ENCODE measurements at regions not wholly inside any gene's neighbourhood (a gene's known extent, or its start where the extent isn't known, plus 50 kb on each side); places are given as distances from the start of the nearest gene placed in this dataset.

DNA sequence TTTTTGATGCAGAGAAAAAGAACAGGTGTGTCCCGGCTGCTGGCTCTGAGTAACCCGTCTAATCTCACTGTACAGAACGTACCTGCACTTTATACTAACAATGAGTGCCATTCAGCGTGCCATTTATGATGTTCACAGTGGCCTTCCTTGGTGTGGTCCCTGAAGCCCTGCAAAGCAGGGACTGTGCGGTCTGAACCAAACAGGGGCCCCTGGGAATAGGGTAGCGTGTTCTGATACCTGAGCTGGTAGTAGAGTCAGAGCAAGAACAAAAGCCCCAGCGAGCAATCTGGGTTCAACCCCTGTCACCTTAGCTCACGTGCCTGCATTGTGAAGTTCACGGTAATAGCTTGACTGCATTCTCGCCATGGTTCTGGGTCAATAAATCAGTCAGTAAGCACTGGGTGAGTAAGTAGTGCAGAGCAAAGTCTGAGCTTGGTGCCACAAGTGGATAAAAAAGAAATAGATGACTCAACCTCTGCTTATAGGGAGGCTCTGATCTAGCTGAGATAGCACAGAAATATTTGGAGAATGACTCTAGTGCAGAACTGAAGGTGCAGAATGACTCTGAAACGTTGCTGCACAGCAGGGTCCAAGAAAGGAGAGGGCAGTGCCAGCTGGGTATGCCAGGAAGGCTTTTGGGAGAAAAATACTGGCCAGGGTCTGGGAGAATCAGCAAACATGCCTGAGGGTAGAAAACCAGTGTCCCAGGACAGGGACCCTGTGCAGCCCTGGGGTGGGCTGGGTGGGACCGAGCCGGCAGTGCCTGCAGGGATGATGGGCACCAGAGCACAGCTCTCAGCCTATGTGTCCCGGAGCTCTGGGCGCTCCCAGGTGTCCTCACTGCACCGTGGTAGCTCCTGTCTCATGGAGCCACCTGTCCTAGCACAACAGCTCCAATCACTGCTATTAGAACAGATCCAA, 125.9 kb downstream of the RHOU start:
- ATAC-seq (ENCODE audit: insufficient number of reproducible peaks, low FRiP score, low read depth) = peak; percentile 75

GRCh38 chr1:228861832-228862180, 126.5 kb downstream of the RHOU start:
- DNase-seq (ENCODE audit: low spot score) = no peak
- Histone ChIP-seq H3K4me3 (no peak overlapping the region), H3K4me1 (ENCODE audit: control insufficient read depth in 1 of 2, low read depth in 2 of 2) (peaks cover 7 to 30% of the 10 kb centered on the region in 2 donors), H3K36me3 (no peaks in the 10 kb centered on the region), H3K27ac (no peak overlapping the region), H3K27me3 (replicated peaks; ENCODE audit: insufficient read depth) (no peaks in the 10 kb centered on the region), H3K9me3 (no peaks in the 10 kb centered on the region)
- no peak for ATAC-seq (ENCODE audit: insufficient number of reproducible peaks, low FRiP score, low read depth)
- TF ChIP-seq, protein P1, sequence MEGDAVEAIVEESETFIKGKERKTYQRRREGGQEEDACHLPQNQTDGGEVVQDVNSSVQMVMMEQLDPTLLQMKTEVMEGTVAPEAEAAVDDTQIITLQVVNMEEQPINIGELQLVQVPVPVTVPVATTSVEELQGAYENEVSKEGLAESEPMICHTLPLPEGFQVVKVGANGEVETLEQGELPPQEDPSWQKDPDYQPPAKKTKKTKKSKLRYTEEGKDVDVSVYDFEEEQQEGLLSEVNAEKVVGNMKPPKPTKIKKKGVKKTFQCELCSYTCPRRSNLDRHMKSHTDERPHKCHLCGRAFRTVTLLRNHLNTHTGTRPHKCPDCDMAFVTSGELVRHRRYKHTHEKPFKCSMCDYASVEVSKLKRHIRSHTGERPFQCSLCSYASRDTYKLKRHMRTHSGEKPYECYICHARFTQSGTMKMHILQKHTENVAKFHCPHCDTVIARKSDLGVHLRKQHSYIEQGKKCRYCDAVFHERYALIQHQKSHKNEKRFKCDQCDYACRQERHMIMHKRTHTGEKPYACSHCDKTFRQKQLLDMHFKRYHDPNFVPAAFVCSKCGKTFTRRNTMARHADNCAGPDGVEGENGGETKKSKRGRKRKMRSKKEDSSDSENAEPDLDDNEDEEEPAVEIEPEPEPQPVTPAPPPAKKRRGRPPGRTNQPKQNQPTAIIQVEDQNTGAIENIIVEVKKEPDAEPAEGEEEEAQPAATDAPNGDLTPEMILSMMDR (IDR thresholded peaks at IDR 0.05) = no peak

More for the DNA sequence above, 125.9 kb downstream of the RHOU start:
- TF ChIP-seq, protein P1 (IDR thresholded peaks at IDR 0.05) = no peak
- no peak overlapping the region for H3K4me3 ChIP-seq
- H3K27me3 ChIP-seq (replicated peaks; ENCODE audit: insufficient read depth) = no peaks in the 10 kb centered on the region
- H3K4me1 ChIP-seq (ENCODE audit: control insufficient read depth in 1 of 2, low read depth in 2 of 2) = peaks cover 7 to 30% of the 10 kb centered on the region in 2 donors
- H3K27ac ChIP-seq = no peak overlapping the region
- no peaks in the 10 kb centered on the region for H3K9me3 ChIP-seq
- H3K36me3 ChIP-seq = no peaks in the 10 kb centered on the region
- DNase-seq (ENCODE audit: low spot score) = no peak

DNA sequence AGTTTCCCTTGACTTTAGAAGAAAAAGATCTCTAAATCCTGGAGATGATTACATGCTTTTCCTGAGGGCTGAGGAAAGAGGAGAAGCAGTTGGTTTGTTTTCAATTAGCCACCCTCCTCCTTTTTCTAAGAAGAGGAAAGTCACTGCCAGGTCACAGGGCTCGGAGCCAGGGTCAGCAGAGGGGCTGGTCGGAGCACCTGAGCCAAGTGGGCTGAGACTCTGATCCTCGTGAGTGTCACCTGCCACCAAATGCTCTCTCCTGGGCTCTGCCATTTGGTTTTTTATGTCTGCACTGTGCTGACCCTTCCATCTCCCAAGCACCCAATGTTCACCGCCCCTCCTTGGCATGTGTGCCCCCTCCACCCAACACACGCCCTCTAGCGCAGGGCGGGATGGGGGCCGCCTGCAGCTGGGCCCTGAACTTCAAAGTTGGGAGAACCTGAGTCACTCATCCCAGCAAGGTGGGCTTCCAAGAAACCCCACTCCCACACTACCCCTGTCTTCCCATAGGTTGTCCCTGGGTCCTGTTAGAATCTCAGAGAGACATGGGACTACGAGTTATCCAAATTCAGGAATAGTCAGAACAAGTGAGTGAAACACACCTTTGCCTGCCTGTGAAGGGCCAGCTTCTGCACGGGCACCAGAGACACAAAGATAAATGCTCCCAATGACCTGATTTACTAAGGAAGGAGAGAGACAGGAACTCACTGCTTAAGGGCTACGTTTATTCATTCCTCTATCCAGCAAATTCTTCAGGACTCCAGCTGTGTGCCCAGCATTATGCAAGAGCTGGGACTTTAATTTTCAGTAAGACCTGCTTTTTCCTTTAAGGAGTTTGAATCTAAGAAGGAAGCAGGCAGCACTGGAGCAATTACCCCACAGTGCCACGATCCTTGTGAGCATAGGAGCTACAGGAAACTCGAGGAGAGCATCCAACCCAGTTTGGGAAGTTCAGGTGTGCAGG, 127.5 kb downstream of the RHOU start:
- H3K27ac ChIP-seq = no peak overlapping the region
- H3K4me3 ChIP-seq = no peak overlapping the region
- TF ChIP-seq, protein P1 (IDR thresholded peaks at IDR 0.05) = no peak

DNA sequence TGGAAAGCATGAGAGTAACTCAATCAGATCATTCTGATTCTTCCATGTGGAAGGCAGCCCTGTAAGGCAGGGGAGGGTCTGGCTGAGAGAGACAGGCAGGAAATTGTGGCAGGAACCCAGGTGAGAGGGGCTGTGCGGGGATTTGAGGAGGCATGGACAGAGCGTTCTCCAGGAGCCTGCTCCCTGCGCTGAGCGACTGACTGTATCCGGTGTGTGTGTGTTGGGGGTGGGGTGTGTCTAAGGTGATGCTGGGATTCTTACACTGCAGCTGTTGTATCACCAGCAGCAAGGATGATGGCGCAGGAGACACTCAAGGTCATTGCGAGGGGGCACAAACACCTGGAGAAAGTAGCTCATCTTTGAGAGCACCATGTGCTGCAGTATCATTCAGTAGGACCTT, 128.5 kb downstream of the RHOU start:
- no peak overlapping the region for H3K27ac ChIP-seq
- H3K36me3 ChIP-seq = no peaks in the 10 kb centered on the region
- no peak overlapping the region for H3K4me3 ChIP-seq
- no peak for DNase-seq (ENCODE audit: low spot score)
- TF ChIP-seq, protein P1 (IDR thresholded peaks at IDR 0.05) = no peak
- H3K9me3 ChIP-seq = no peaks in the 10 kb centered on the region
- no peaks in the 10 kb centered on the region for H3K27me3 ChIP-seq (replicated peaks; ENCODE audit: insufficient read depth)
- peaks cover 7 to 30% of the 10 kb centered on the region in 2 donors for H3K4me1 ChIP-seq (ENCODE audit: control insufficient read depth in 1 of 2, low read depth in 2 of 2)
- no peak for ATAC-seq (ENCODE audit: insufficient number of reproducible peaks, low FRiP score, low read depth)

More for the DNA sequence above, 127.5 kb downstream of the RHOU start:
- Histone ChIP-seq H3K36me3 (no peaks in the 10 kb centered on the region), H3K9me3 (no peaks in the 10 kb centered on the region), H3K4me1 (ENCODE audit: control insufficient read depth in 1 of 2, low read depth in 2 of 2) (peaks cover 7 to 30% of the 10 kb centered on the region in 2 donors), H3K27me3 (replicated peaks; ENCODE audit: insufficient read depth) (no peaks in the 10 kb centered on the region)
- ATAC-seq (ENCODE audit: insufficient number of reproducible peaks, low FRiP score, low read depth) (no peak), DNase-seq (ENCODE audit: low spot score) (no peak)

Data from thoracic aorta (tissue), 2 donors.